ENCODE measurements at regions not wholly inside any gene's neighbourhood (a gene's known extent, or its start where the extent isn't known, plus 50 kb on each side); places are given as distances from the start of the nearest gene placed in this dataset.

- no peak for DNase-seq
- no peaks in the 10 kb centered on the region for H3K27me3 ChIP-seq
- H3K4me3 ChIP-seq, result no peak overlapping the region
- 87 to 89% methylated on average over 2 of the region's 2 CpGs for WGBS, 2 donors
- H3K9me3 ChIP-seq, result no peaks in the 10 kb centered on the region
- intact Hi-C loops (cut with DNase I), result no loop called here
- H3K36me3 ChIP-seq, result no peaks in the 10 kb centered on the region
- no peak overlapping the region for H3K27ac ChIP-seq
- H3K4me1 ChIP-seq, result no peaks in the 10 kb centered on the region
- TF ChIP-seq POLR2AphosphoS5 (IDR thresholded peaks at IDR 0.05) (no peak), POLR2A (IDR thresholded peaks at IDR 0.05) (no peak), CTCF (IDR thresholded peaks at IDR 0.05) (no peak), EP300 (IDR thresholded peaks at IDR 0.05) (no peak)
Measured at GRCh38 chr2:182585430-182585829, 130.6 kb upstream of the DNAJC10 start.

GRCh38 chr2:182586426-182586825, 129.6 kb upstream of the DNAJC10 start:
- Histone ChIP-seq H3K4me1 (no peaks in the 10 kb centered on the region), H3K9me3 (no peaks in the 10 kb centered on the region), H3K4me3 (no peak overlapping the region), H3K27me3 (no peaks in the 10 kb centered on the region), H3K27ac (no peak overlapping the region), H3K36me3 (no peaks in the 10 kb centered on the region)
- TF ChIP-seq POLR2AphosphoS5 (IDR thresholded peaks at IDR 0.05), result no peak
- no peak for TF ChIP-seq EP300 (IDR thresholded peaks at IDR 0.05)
- no peak for TF ChIP-seq POLR2A (IDR thresholded peaks at IDR 0.05)
- DNase-seq, result no peak
- intact Hi-C loops (cut with DNase I), result no loop called here
- WGBS, 2 donors, result 56 to 76% methylated on average over 2 of the region's 2 CpGs

- Histone ChIP-seq H3K36me3 (no peaks in the 10 kb centered on the region), H3K27me3 (no peaks in the 10 kb centered on the region), H3K4me3 (no peak overlapping the region), H3K27ac (no peak overlapping the region), H3K9me3 (no peaks in the 10 kb centered on the region), H3K4me1 (no peaks in the 10 kb centered on the region)
- TF ChIP-seq POLR2A (IDR thresholded peaks at IDR 0.05) (no peak), CTCF (IDR thresholded peaks at IDR 0.05) (no peak), EP300 (IDR thresholded peaks at IDR 0.05) (no peak), POLR2AphosphoS5 (IDR thresholded peaks at IDR 0.05) (no peak)
- WGBS, 2 donors, result 87 to 92% methylated on average over 1 of the region's 1 CpG
- DNase-seq, result no peak
- intact Hi-C loops (cut with DNase I), result no loop called here
Measured at GRCh38 chr2:182587831-182588230, 128.2 kb upstream of the DNAJC10 start.

- intact Hi-C loops (cut with DNase I), result no loop called here
- Histone ChIP-seq H3K36me3 (no peaks in the 10 kb centered on the region), H3K9me3 (no peaks in the 10 kb centered on the region), H3K27ac (no peak overlapping the region), H3K4me3 (no peak overlapping the region), H3K27me3 (no peaks in the 10 kb centered on the region), H3K4me1 (no peaks in the 10 kb centered on the region)
- TF ChIP-seq EP300 (IDR thresholded peaks at IDR 0.05), result no peak
- no peak for TF ChIP-seq POLR2AphosphoS5 (IDR thresholded peaks at IDR 0.05)
- DNase-seq, result no peak
Measured at GRCh38 chr2:182589121-182589520, 126.9 kb upstream of the DNAJC10 start.

- WGBS, 2 donors, result 58 to 59% methylated on average over 1 of the region's 1 CpG
- intact Hi-C loops (cut with DNase I), result no loop called here
Measured at GRCh38 chr2:182591774-182592173, 124.3 kb upstream of the DNAJC10 start.

More at GRCh38 chr2:182591774-182592173, 124.3 kb upstream of the DNAJC10 start:
- Histone ChIP-seq H3K36me3 (no peaks in the 10 kb centered on the region), H3K4me1 (no peaks in the 10 kb centered on the region), H3K27ac (no peak overlapping the region), H3K9me3 (no peaks in the 10 kb centered on the region), H3K27me3 (no peaks in the 10 kb centered on the region), H3K4me3 (no peak overlapping the region)
- no peak for DNase-seq
- TF ChIP-seq CTCF (IDR thresholded peaks at IDR 0.05), result no peak

Data from sigmoid colon (tissue), 6 donors.